22Rv1 (cell line): ENCODE measurements at regions not wholly inside any gene's neighbourhood (a gene's known extent, or its start where the extent isn't known, plus 50 kb on each side); places are given as distances from the start of the nearest gene placed in this dataset.

ENCODE experiments used
- H3K27ac ChIP-seq: fragments of 450-650 bp; 2 replicates; pipeline ENCODE4 v1.5.1; 2017
- CTCF ChIP-seq: fragments of 450-650 bp; IDR thresholded peaks from 2 replicates; pipeline ENCODE4 v1.5.1; 2017; ENCODE audit warnings: mild to moderate bottlenecking
- ZFX ChIP-seq: fragments of 450-650 bp; IDR thresholded peaks from 2 replicates; pipeline ENCODE4 v1.6.1; 2017; ENCODE audit warnings: antibody characterized with exemption, borderline replicate concordance

- H3K27ac ChIP-seq, result no peak overlapping the region
- TF ChIP-seq ZFX, result no peak
- TF ChIP-seq CTCF, result no peak
Observed at GRCh38 chr3:17877299-17877698, 134.9 kb upstream of the TBC1D5 start.

- TF ChIP-seq CTCF (no peak), ZFX (no peak)
- H3K27ac ChIP-seq, result no peak overlapping the region
Observed at GRCh38 chr3:17874636-17875035, 132.2 kb upstream of the TBC1D5 start.

- no peak for TF ChIP-seq ZFX
- TF ChIP-seq CTCF, result no peak
- H3K27ac ChIP-seq, result no peak overlapping the region
Observed at GRCh38 chr3:17872457-17872856, 130.0 kb upstream of the TBC1D5 start.

GRCh38 chr3:17865631-17866030 lies 123.2 kb upstream of the TBC1D5 start:
- TF ChIP-seq ZFX (no peak), CTCF (no peak)
- no peak overlapping the region for H3K27ac ChIP-seq

- H3K27ac ChIP-seq, result peak overlapping the region; percentile 81
- TF ChIP-seq CTCF (no peak), ZFX (no peak)
Observed at GRCh38 chr3:17861476-17861875, 119.0 kb upstream of the TBC1D5 start.

- H3K27ac ChIP-seq, result peak overlapping the region; percentile 81
Observed at GRCh38 chr3:17860840-17861471, 118.5 kb upstream of the TBC1D5 start.

- TF ChIP-seq ZFX, result no peak
- no peak for TF ChIP-seq CTCF
Observed at GRCh38 chr3:17852217-17852616, 109.8 kb upstream of the TBC1D5 start.

GRCh38 chr3:17850448-17850847 lies 108.0 kb upstream of the TBC1D5 start:
- no peak overlapping the region for H3K27ac ChIP-seq
- TF ChIP-seq CTCF (no peak), ZFX (no peak)

More at GRCh38 chr3:17852217-17852616, 109.8 kb upstream of the TBC1D5 start:
- H3K27ac ChIP-seq, result no peak overlapping the region
